A549 (cell line): ENCODE measurements at regions not wholly inside any gene's neighbourhood (a gene's known extent, or its start where the extent isn't known, plus 50 kb on each side); places are given as distances from the start of the nearest gene placed in this dataset.

Experiments used
- CHD2 ChIP-seq: fragments of 150-350 bp; IDR thresholded peaks from 2 replicates; pipeline ENCODE4 v1.6.1; 2014; ENCODE audit warnings: low read length; ENCODE audit not compliant: partially characterized antibody
- FOSL2 ChIP-seq, 2 experiments: fragments of 450-650 bp in 1 of 2; fragments of >200 bp in 1 of 2; sonication (Bioruptor Twin) in 1 of 2; formaldehyde crosslinking; IDR thresholded peaks; 2 replicates each; pipeline versions ENCODE4 v1.5.0 to v1.6.1; 2016 to 2020; ENCODE audit warnings: mild to moderate bottlenecking in 1 of 2, moderate library complexity in 1 of 2
- HOXB5 ChIP-seq: fragments of 250-450 bp; sonication (Bioruptor Pico); IDR thresholded peaks from 2 replicates; pipeline ENCODE4 v1.5.0; 2020; ENCODE audit warnings: mild to moderate bottlenecking, moderate library complexity
- JUNB ChIP-seq: fragments of >200 bp; sonication (Bioruptor Twin); formaldehyde crosslinking; IDR thresholded peaks from 2 replicates; pipeline ENCODE4 v1.6.1; 2016
- MYC ChIP-seq: IDR thresholded peaks from 2 replicates; pipeline ENCODE4 v1.6.1; 2012; ENCODE audit warnings: mild to moderate bottlenecking, inconsistent platforms, low read length, improper control_type of control experiment, borderline replicate concordance
- POLR2A ChIP-seq: IDR thresholded peaks from 2 replicates; pipeline ENCODE4 v1.6.1; 2012; ENCODE audit warnings: mild to moderate bottlenecking, low read length
- SREBF2 ChIP-seq: fragments of 450-650 bp; IDR thresholded peaks from 2 replicates; pipeline ENCODE4 v1.6.1; 2014; ENCODE audit warnings: mild to moderate bottlenecking, moderate library complexity
- TP53 ChIP-seq: fragments of 250-450 bp; sonication (Bioruptor Pico); IDR thresholded peaks from 2 replicates; pipeline ENCODE4 v1.5.0; 2021; ENCODE audit warnings: mild to moderate bottlenecking, moderate library complexity
- ZNF302 ChIP-seq: fragments of 250-450 bp; sonication (Bioruptor Pico); IDR thresholded peaks from 2 replicates; pipeline ENCODE4 v1.9.0; 2021; ENCODE audit warnings: inconsistent platforms, mild to moderate bottlenecking, moderate library complexity
- TF ChIP-seq, protein P1 (sequence below): fragments of 250-450 bp; sonication (Bioruptor Pico); IDR thresholded peaks from 2 replicates; pipeline ENCODE4 v1.5.0; 2021; ENCODE audit warnings: mild to moderate bottlenecking, moderate library complexity, borderline replicate concordance
- TF ChIP-seq, protein P2 (sequence below): fragments of >200 bp; sonication (Bioruptor Twin); formaldehyde crosslinking; IDR thresholded peaks from 3 replicates; pipeline ENCODE4 v1.5.1; 2016
- TF ChIP-seq, protein P3 (sequence below): IDR thresholded peaks from 2 replicates; pipeline ENCODE4 v1.6.1; 2012
- TF ChIP-seq, protein P4 (sequence below): fragments of 450-650 bp; IDR thresholded peaks from 2 replicates; pipeline ENCODE4 v1.6.1; 2014; ENCODE audit warnings: antibody characterized with exemption
- TF ChIP-seq, protein P5 (sequence below): fragments of 150-350 bp; IDR thresholded peaks from 2 replicates; pipeline ENCODE4 v1.6.1; 2014; ENCODE audit warnings: low read depth, mild to moderate bottlenecking, low read length

DNA sequence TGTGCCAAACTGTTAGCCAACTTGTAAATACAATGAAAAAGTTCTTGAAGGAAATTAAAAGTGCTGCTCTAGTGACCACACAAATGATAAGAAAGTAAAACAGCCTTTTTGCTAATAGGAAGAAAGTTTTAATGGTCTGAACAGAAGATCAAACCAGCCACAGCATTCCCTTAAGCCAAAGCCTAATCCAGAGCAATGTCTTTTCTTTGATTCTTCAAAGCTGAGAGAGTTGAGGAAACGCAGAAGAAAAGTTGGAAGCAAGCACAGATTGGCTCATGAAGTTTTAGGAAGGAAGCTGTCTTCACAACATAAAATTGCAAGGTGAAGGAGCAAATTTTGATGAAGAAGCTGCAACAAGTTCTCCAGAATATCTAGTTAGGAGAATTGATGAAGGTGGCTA is 213.8 kb downstream of the ATXN7L3B start:
- TF ChIP-seq MYC (no peak), TP53 (no peak), FOSL2 (IDR thresholded peaks at IDR 0.05) (no peak), FOSL2 (CRISPR knock-in tag; IDR thresholded peaks at IDR 0.05) (no peak), JUNB (no peak), HOXB5 (CRISPR knock-in tag) (no peak), CHD2 (no peak), ZNF302 (CRISPR knock-in tag) (no peak), POLR2A (no peak), SREBF2 (no peak)
- TF ChIP-seq, protein P1, sequence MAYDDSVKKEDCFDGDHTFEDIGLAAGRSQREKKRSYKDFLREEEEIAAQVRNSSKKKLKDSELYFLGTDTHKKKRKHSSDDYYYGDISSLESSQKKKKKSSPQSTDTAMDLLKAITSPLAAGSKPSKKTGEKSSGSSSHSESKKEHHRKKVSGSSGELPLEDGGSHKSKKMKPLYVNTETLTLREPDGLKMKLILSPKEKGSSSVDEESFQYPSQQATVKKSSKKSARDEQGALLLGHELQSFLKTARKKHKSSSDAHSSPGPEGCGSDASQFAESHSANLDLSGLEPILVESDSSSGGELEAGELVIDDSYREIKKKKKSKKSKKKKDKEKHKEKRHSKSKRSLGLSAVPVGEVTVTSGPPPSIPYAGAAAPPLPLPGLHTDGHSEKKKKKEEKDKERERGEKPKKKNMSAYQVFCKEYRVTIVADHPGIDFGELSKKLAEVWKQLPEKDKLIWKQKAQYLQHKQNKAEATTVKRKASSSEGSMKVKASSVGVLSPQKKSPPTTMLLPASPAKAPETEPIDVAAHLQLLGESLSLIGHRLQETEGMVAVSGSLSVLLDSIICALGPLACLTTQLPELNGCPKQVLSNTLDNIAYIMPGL (CRISPR knock-in tag): no peak
- TF ChIP-seq, protein P2, sequence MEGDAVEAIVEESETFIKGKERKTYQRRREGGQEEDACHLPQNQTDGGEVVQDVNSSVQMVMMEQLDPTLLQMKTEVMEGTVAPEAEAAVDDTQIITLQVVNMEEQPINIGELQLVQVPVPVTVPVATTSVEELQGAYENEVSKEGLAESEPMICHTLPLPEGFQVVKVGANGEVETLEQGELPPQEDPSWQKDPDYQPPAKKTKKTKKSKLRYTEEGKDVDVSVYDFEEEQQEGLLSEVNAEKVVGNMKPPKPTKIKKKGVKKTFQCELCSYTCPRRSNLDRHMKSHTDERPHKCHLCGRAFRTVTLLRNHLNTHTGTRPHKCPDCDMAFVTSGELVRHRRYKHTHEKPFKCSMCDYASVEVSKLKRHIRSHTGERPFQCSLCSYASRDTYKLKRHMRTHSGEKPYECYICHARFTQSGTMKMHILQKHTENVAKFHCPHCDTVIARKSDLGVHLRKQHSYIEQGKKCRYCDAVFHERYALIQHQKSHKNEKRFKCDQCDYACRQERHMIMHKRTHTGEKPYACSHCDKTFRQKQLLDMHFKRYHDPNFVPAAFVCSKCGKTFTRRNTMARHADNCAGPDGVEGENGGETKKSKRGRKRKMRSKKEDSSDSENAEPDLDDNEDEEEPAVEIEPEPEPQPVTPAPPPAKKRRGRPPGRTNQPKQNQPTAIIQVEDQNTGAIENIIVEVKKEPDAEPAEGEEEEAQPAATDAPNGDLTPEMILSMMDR: no peak
- TF ChIP-seq, protein P3, sequence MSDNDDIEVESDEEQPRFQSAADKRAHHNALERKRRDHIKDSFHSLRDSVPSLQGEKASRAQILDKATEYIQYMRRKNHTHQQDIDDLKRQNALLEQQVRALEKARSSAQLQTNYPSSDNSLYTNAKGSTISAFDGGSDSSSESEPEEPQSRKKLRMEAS: no peak
- TF ChIP-seq, protein P4, sequence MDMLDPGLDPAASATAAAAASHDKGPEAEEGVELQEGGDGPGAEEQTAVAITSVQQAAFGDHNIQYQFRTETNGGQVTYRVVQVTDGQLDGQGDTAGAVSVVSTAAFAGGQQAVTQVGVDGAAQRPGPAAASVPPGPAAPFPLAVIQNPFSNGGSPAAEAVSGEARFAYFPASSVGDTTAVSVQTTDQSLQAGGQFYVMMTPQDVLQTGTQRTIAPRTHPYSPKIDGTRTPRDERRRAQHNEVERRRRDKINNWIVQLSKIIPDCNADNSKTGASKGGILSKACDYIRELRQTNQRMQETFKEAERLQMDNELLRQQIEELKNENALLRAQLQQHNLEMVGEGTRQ: no peak
- TF ChIP-seq, protein P5, sequence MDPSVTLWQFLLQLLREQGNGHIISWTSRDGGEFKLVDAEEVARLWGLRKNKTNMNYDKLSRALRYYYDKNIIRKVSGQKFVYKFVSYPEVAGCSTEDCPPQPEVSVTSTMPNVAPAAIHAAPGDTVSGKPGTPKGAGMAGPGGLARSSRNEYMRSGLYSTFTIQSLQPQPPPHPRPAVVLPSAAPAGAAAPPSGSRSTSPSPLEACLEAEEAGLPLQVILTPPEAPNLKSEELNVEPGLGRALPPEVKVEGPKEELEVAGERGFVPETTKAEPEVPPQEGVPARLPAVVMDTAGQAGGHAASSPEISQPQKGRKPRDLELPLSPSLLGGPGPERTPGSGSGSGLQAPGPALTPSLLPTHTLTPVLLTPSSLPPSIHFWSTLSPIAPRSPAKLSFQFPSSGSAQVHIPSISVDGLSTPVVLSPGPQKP: no peak
